Psoas muscle (tissue), 7 donors: ENCODE measurements at regions not wholly inside any gene's neighbourhood (a gene's known extent, or its start where the extent isn't known, plus 50 kb on each side); places are given as distances from the start of the nearest gene placed in this dataset.

Experiments
- ATAC-seq, 4 donors: fragments of 200-7000 bp; cut with Tn5 transposase; one replicate each; pipeline ENCODE4 v1.9.1; 2020; ENCODE audit warnings: moderate library complexity in 3 of 4, mild to moderate bottlenecking in 2 of 4
- DNase-seq, 2 donors: peaks; one replicate each; pipeline ENCODE4 v3.0.0-alpha.2; 2020
- H3K27ac ChIP-seq: fragments of 200-600 bp; one replicate; pipeline ENCODE4 v1.8.0; 2022
- H3K27me3 ChIP-seq, 3 donors: fragments of 200-600 bp in 1 of 3; one replicate each; pipeline versions ENCODE4 v1.6.1 to v1.8.0; 2013 to 2022; ENCODE audit warnings: low read length in 2 of 3, mild to moderate bottlenecking in 2 of 3, moderate library complexity in 1 of 3; ENCODE audit not compliant: insufficient read depth in 3 of 3
- H3K36me3 ChIP-seq, 2 donors: fragments of 200-600 bp in 1 of 2; one replicate each; pipeline versions ENCODE4 v1.6.1 to v1.8.0; 2013 to 2022; ENCODE audit warnings: low read depth in 1 of 2, mild to moderate bottlenecking in 1 of 2, moderate library complexity in 1 of 2; ENCODE audit not compliant: insufficient read depth in 1 of 2
- H3K4me1 ChIP-seq: fragments of 200-600 bp; one replicate; pipeline ENCODE4 v1.8.0; 2022
- H3K4me3 ChIP-seq: fragments of 200-600 bp; one replicate; pipeline ENCODE4 v1.8.0; 2022; ENCODE audit warnings: mild to moderate bottlenecking
- H3K9me3 ChIP-seq: fragments of 200-600 bp; one replicate; pipeline ENCODE4 v1.8.0; 2022
- CTCF ChIP-seq: fragments of 200-600 bp; IDR thresholded peaks from one replicate; pipeline ENCODE4 v1.8.0; 2022; ENCODE audit warnings: antibody characterized with exemption
- WGBS, 3 donors: extraction: QIAGEN DNeasy Blood & Tissue Kit; methylation state at CpG; one replicate each; pipeline versions ENCODE4 v1.1.6 to v1.1.7; 2013; 5-methylcytosine and 5-hydroxymethylcytosine counted together
- intact Hi-C, 2 donors: fragments of 100-400 bp; cut with DNase I; formaldehyde crosslinking; loops; one replicate each; pipeline versions ENCODE4 v1.11.0 to v1.14.2; 2022
- donor health status: healthy with polysubstance abuse.
- donor health status: DM: no; HTN: no; CAD: no; lungs with moderate emphysema.
- donor health status: Bipolar disorder and iron deficiency.
- donor health status: healthy.
- donor health status: DM: yes; HTN: yes; CAD: no.
- donor health status: DM: no; HTN: no; CAD: no.
- donor health status: DM: yes; HTN: yes; CAD: no.

GRCh38 chr21:17050646-17051045 is 462.2 kb upstream of the CXADR start:
- no peaks in the 10 kb centered on the region for H3K36me3 ChIP-seq
- WGBS, 3 donors = 89 to 93% (median 90%) methylated on average over 2 of the region's 2 CpGs
- H3K4me1 ChIP-seq = no peaks in the 10 kb centered on the region
- no peak for DNase-seq
- H3K27ac ChIP-seq = no peak overlapping the region
- intact Hi-C loops = no loop called here
- H3K9me3 ChIP-seq = peaks cover 5% of the 10 kb centered on the region
- no peak overlapping the region for H3K4me3 ChIP-seq
- no peak for TF ChIP-seq CTCF
- H3K27me3 ChIP-seq = no peaks in the 10 kb centered on the region
- no peak for ATAC-seq

GRCh38 chr21:17051054-17051453 is 461.8 kb upstream of the CXADR start:
- Histone ChIP-seq H3K4me3 (no peak overlapping the region), H3K36me3 (no peaks in the 10 kb centered on the region), H3K27ac (no peak overlapping the region), H3K27me3 (no peaks in the 10 kb centered on the region), H3K4me1 (no peaks in the 10 kb centered on the region), H3K9me3 (peaks cover 5% of the 10 kb centered on the region)
- no peak for ATAC-seq
- WGBS, 3 donors = 41 to 62% (median 46%) methylated on average over 3 of the region's 3 CpGs
- TF ChIP-seq CTCF = no peak
- intact Hi-C loops = no loop called here
- no peak for DNase-seq

- Histone ChIP-seq H3K27ac (no peak overlapping the region), H3K4me3 (no peak overlapping the region), H3K36me3 (no peaks in the 10 kb centered on the region), H3K9me3 (no peaks in the 10 kb centered on the region), H3K4me1 (no peaks in the 10 kb centered on the region), H3K27me3 (no peaks in the 10 kb centered on the region)
- intact Hi-C loops = no loop called here
- no peak for TF ChIP-seq CTCF
- no peak for ATAC-seq
- WGBS, 3 donors = 44 to 64% (median 64%) methylated on average over 7 of the region's 7 CpGs
- DNase-seq = no peak
These were observed 459.5 kb upstream of the CXADR start for GRCh38 chr21:17053321-17053720.

GRCh38 chr21:17059936-17060335 is 452.9 kb upstream of the CXADR start:
- WGBS, 3 donors = 51 to 68% (median 67%) methylated on average over 1 of the region's 1 CpG
- H3K9me3 ChIP-seq = no peaks in the 10 kb centered on the region
- H3K27ac ChIP-seq = no peak overlapping the region
- no peaks in the 10 kb centered on the region for H3K27me3 ChIP-seq
- no peak for TF ChIP-seq CTCF
- H3K4me1 ChIP-seq = no peaks in the 10 kb centered on the region
- H3K36me3 ChIP-seq = no peaks in the 10 kb centered on the region
- DNase-seq = no peak
- intact Hi-C loops = no loop called here
- ATAC-seq = no peak
- no peak overlapping the region for H3K4me3 ChIP-seq

- no peak for TF ChIP-seq CTCF
- no peak overlapping the region for H3K4me3 ChIP-seq
- intact Hi-C loops = no loop called here
These were observed 446.8 kb upstream of the CXADR start for GRCh38 chr21:17066006-17066405.

More at GRCh38 chr21:17066006-17066405, 446.8 kb upstream of the CXADR start:
- no peaks in the 10 kb centered on the region for H3K36me3 ChIP-seq
- H3K27ac ChIP-seq = no peak overlapping the region
- ATAC-seq (no peak), DNase-seq (no peak)
- H3K4me1 ChIP-seq = no peaks in the 10 kb centered on the region
- H3K27me3 ChIP-seq = no peaks in the 10 kb centered on the region
- H3K9me3 ChIP-seq = no peaks in the 10 kb centered on the region
